ENCODE measurements at regions not wholly inside any gene's neighbourhood (a gene's known extent, or its start where the extent isn't known, plus 50 kb on each side); places are given as distances from the start of the nearest gene placed in this dataset.
A peak's percentile ranks its signal among the peaks of the same experiment; 100 is the strongest.
"Not testable (repeated sequence)": the region's sequence is repeated elsewhere in the genome, so short reads cannot be mapped to it uniquely, and the experiment has no call there.

GRCh38 chr6:50467931-50468330 lies 245.4 kb upstream of the TFAP2D start:
- DNase-seq, result no peak

GRCh38 chr6:50471041-50471440 lies 242.3 kb upstream of the TFAP2D start:
- no peak for DNase-seq

GRCh38 chr6:50510361-50510760 lies 203.0 kb upstream of the TFAP2D start:
- DNase-seq, result no peak

- no peak for DNase-seq
Observed at GRCh38 chr6:50520326-50521266, 192.7 kb upstream of the TFAP2D start.

- DNase-seq, result no peak
Observed at GRCh38 chr6:50524341-50524740, 189.0 kb upstream of the TFAP2D start.

- no peak for DNase-seq
Observed at GRCh38 chr6:50527985-50528384, 185.3 kb upstream of the TFAP2D start.

GRCh38 chr6:50539447-50539846 lies 173.9 kb upstream of the TFAP2D start:
- no peak for DNase-seq

GRCh38 chr6:50541941-50542340 lies 171.4 kb upstream of the TFAP2D start:
- no peak for DNase-seq

- no peak for DNase-seq
Observed at GRCh38 chr6:50543666-50544065, 169.7 kb upstream of the TFAP2D start.

GRCh38 chr6:50549026-50549425 lies 164.3 kb upstream of the TFAP2D start:
- DNase-seq, result no peak

GRCh38 chr6:50549475-50549874 lies 163.9 kb upstream of the TFAP2D start:
- DNase-seq, result peak; percentile 10

GRCh38 chr6:50555982-50556381 lies 157.3 kb upstream of the TFAP2D start:
- no peak for DNase-seq

GRCh38 chr6:50565004-50565403 lies 148.3 kb upstream of the TFAP2D start:
- no peak for DNase-seq

GRCh38 chr6:50571230-50571629 lies 142.1 kb upstream of the TFAP2D start:
- DNase-seq, result not testable (repeated sequence)

GRCh38 chr6:50585441-50586330 lies 127.6 kb upstream of the TFAP2D start:
- DNase-seq, result no peak

GRCh38 chr6:50586331-50586675 lies 127.0 kb upstream of the TFAP2D start:
- no peak for DNase-seq

GRCh38 chr6:50589751-50590470 lies 123.4 kb upstream of the TFAP2D start:
- DNase-seq, result no peak

- no peak for DNase-seq
Observed at GRCh38 chr6:50591135-50591534, 122.2 kb upstream of the TFAP2D start.

- no peak for DNase-seq
Observed at GRCh38 chr6:50600280-50600679, 113.0 kb upstream of the TFAP2D start.

- peak; percentile 23 for DNase-seq
Observed at GRCh38 chr6:50602292-50602691, 111.0 kb upstream of the TFAP2D start.

- no peak for DNase-seq
Observed at GRCh38 chr6:50608421-50608820, 104.9 kb upstream of the TFAP2D start.

- DNase-seq, result no peak
Observed at GRCh38 chr6:50610562-50610961, 102.8 kb upstream of the TFAP2D start.
